ENCODE measurements at regions not wholly inside any gene's neighbourhood (a gene's known extent, or its start where the extent isn't known, plus 50 kb on each side); places are given as distances from the start of the nearest gene placed in this dataset.

DNA sequence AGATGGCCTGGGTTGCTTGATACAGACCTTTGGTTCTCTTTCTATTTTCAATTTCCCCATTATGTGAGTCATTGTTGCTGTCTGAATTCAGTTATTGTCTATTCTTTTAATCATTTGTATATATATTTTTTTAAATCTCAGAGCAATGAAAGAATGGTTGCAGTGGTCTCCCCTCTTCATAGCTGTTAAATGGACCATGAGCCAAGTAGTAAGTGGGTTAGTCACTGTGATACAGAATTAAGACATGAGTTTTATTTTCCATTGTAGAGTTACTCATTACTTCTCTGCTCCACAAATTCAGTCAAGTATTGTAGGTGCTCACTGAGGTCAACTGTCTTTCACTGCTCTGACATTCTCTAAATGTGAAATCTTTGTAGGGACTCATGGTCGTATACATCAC lies 174.6 kb upstream of the GRAMD2B start:
- no peaks in the 10 kb centered on the region for H3K4me1 ChIP-seq (ENCODE audit: control insufficient read depth, insufficient read depth, low read length)
- ChIA-PET SMC1A (ENCODE audit: uncharacterized antibody, unreplicated experiment) (interaction anchor here (1.1 kb wide), 1 partner anchor 11 kb away, joined by 3 read pairs; no protein-coding TSS in a partner anchor), RAD21 (ENCODE audit: unreplicated experiment) (no interaction called here), POLR2A (no interaction called here), CTCF (no interaction called here)
- H3K4me3 ChIP-seq = no peak overlapping the region
- no TSS peak for BruUV-seq (replicated peaks)
- no peaks in the 10 kb centered on the region for H3K27me3 ChIP-seq (replicated peaks in 1 of 2; ENCODE audit: control insufficient read depth in 2 of 2, insufficient read depth in 2 of 2, low read length in 1 of 2)
- no peak overlapping the region for H3K4me2 ChIP-seq (ENCODE audit: control insufficient read depth, insufficient read depth)
- no peaks in the 10 kb centered on the region for H4K20me1 ChIP-seq (ENCODE audit: control insufficient read depth, insufficient read depth)
- intact Hi-C loops (cut with micrococcal nuclease; ENCODE audit: unreplicated experiment) (no loop called here), in situ Hi-C loops (cut with MboI) (no loop called here)
- FAIRE-seq (no peak), ATAC-seq (no peak), DNase-seq (ENCODE audit: low read depth, low spot score) (no peak)
- 0% methylated on average over 1 of the region's 1 CpG for WGBS (ENCODE audit: insufficient coverage, insufficient replicate concordance, low lambda C conversion rate, missing lambda C conversion rate)
- no peaks in the 10 kb centered on the region for H3K36me3 ChIP-seq (ENCODE audit: control insufficient read depth in 2 of 2, insufficient read depth in 2 of 2, low read length in 1 of 2)
- no peak overlapping the region for H3K9ac ChIP-seq (ENCODE audit: control insufficient read depth, insufficient read depth, low read length)
- H3K79me2 ChIP-seq (ENCODE audit: control insufficient read depth, insufficient read depth, low read length) = no peaks in the 10 kb centered on the region
- H3K27ac ChIP-seq (ENCODE audit: control insufficient read depth, insufficient read depth) = no peak overlapping the region
- H3K9me3 ChIP-seq (replicated peaks; ENCODE audit: control insufficient read depth, insufficient read depth, low read length) = no peaks in the 10 kb centered on the region
- no peak overlapping the region for H2AFZ ChIP-seq (ENCODE audit: control insufficient read depth, low read depth, low read length)
- no peak for TF ChIP-seq MYC (IDR thresholded peaks at IDR 0.05; ENCODE audit: insufficient read depth, insufficient read length, insufficient replicate concordance, low read length, severe bottlenecking)
- no peak for TF ChIP-seq SMAD1 (IDR thresholded peaks at IDR 0.05; ENCODE audit: low read depth, partially characterized antibody)
- TF ChIP-seq TAF1 (IDR thresholded peaks at IDR 0.05; ENCODE audit: borderline replicate concordance, low read depth, low read length) = no peak
- TF ChIP-seq ZBED1 (IDR thresholded peaks at IDR 0.05; ENCODE audit: borderline replicate concordance) = no peak
- TF ChIP-seq, protein P1, sequence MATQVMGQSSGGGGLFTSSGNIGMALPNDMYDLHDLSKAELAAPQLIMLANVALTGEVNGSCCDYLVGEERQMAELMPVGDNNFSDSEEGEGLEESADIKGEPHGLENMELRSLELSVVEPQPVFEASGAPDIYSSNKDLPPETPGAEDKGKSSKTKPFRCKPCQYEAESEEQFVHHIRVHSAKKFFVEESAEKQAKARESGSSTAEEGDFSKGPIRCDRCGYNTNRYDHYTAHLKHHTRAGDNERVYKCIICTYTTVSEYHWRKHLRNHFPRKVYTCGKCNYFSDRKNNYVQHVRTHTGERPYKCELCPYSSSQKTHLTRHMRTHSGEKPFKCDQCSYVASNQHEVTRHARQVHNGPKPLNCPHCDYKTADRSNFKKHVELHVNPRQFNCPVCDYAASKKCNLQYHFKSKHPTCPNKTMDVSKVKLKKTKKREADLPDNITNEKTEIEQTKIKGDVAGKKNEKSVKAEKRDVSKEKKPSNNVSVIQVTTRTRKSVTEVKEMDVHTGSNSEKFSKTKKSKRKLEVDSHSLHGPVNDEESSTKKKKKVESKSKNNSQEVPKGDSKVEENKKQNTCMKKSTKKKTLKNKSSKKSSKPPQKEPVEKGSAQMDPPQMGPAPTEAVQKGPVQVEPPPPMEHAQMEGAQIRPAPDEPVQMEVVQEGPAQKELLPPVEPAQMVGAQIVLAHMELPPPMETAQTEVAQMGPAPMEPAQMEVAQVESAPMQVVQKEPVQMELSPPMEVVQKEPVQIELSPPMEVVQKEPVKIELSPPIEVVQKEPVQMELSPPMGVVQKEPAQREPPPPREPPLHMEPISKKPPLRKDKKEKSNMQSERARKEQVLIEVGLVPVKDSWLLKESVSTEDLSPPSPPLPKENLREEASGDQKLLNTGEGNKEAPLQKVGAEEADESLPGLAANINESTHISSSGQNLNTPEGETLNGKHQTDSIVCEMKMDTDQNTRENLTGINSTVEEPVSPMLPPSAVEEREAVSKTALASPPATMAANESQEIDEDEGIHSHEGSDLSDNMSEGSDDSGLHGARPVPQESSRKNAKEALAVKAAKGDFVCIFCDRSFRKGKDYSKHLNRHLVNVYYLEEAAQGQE (IDR thresholded peaks at IDR 0.05; ENCODE audit: low read depth, low read length) = no peak
- no peak for TF ChIP-seq IRF4 (IDR thresholded peaks at IDR 0.05; ENCODE audit: low read depth, low read length)
- no peak for TF ChIP-seq SUPT20H (IDR thresholded peaks at IDR 0.05; ENCODE audit: borderline replicate concordance, control insufficient read depth, low read depth, low read length)
- no peak for TF ChIP-seq HDGF (IDR thresholded peaks at IDR 0.05)
- TF ChIP-seq IKZF1 (conservative IDR thresholded peaks at IDR 0.05) = no peak

Data from GM12878 (cell line).